ENCODE measurements at regions not wholly inside any gene's neighbourhood (a gene's known extent, or its start where the extent isn't known, plus 50 kb on each side); places are given as distances from the start of the nearest gene placed in this dataset.
"Not testable (repeated sequence)": the region's sequence is repeated elsewhere in the genome, so short reads cannot be mapped to it uniquely, and the experiment has no call there.

- DNase-seq (ENCODE audit: low spot score), result no peak
These were observed 225.0 kb upstream of the FAM3C start for GRCh38 chr7:121620953-121621606.

DNA sequence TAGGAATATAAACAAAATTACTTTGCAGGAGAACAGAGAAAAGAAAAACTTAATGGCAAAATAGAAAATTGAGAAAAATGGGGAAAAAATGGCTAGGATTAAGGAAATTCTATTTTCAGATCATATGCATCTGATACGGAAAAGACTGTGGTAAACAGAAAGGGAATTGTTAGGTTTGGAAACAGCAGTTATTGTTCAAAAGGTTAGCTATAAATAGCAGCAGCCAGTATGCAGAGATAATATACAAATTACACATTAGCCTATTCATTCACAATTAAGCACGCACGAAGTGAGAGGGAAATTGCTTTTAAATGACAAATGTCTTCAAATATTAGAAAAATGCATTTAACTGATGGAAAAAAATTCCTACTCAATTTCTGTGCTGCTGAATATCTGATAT, 224.1 kb upstream of the FAM3C start:
- no peak for DNase-seq (ENCODE audit: low spot score)

DNA sequence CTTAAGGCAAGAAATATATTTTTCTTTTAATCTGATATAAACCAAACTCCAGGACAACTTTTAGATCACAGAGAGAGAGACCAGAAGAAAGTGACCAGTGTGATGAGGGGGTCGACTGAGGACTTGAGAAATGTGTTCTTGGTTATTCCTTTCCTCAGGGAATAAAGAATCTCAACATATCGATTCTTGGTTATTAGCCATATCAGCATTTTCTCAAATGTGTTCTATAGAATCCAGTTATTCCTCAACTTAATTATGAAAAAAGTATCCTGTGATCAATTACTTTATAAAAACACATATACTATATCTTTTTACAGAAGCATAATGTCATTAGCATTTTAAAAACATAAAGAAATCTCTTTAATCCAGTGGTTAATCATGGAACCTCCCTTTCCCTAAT, 222.1 kb upstream of the FAM3C start:
- no peak for DNase-seq (ENCODE audit: low spot score)

GRCh38 chr7:121610243-121610642, 214.1 kb upstream of the FAM3C start:
- DNase-seq (ENCODE audit: low spot score), result no peak

DNA sequence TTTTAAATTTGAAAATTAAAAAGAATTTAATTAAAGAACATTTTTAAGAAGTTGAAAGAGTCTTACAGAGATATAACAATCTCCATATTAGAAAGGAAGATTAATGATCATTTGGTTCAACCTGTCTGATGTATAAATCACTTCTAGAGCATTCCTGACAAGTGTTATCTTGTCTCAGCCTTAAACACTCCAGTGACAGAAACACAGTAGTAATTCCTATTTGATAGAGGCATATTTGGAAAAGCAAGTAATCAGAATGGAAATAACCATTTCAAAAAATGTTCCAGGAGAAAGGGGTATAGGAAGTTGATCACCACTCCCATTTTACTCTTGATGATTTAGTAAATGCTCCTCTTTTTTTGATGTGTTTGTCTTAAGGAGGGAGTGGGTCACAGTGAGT, 213.1 kb upstream of the FAM3C start:
- no peak for DNase-seq (ENCODE audit: low spot score)

GRCh38 chr7:121608785-121609184, 212.7 kb upstream of the FAM3C start:
- DNase-seq (ENCODE audit: low spot score), result no peak

DNA sequence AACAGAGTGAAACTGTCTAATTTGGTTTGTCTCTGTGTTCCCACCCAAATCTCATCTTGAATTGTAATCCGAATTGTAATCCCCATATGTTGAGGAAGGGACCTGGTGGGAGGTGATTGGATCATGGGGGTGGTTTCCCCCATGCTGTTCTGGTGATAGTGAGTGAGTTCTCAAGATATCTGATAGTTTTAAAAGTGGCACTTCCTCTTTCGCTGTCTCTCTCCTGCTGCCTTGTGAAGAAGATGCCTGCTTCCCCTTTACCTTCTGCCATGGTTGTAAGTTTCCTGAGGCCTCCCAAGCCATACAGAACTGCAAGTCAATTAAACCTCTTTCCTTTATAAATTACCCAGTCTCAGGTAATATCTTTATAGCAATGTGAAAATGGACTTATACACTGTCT, 212.1 kb upstream of the FAM3C start:
- DNase-seq (ENCODE audit: low spot score), result not testable (repeated sequence)

DNA sequence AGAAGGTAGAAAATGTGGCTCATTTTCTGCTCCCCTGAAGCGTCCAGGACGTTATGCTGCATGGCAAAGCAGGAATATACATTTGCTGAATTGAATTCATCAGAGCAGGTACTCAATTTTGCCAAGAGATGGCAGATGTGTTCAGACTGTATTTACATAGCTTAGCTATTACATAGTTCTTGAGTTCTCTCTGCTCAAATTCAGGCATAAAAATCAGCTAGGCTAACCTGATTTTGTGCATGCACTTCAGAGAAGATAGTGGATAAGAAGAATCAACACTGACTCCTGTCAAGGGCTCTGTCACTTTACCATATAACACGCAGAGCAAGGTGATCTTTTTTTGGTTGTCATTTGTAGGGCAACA, 209.2 kb upstream of the FAM3C start:
- no peak for DNase-seq (ENCODE audit: low spot score)

DNA sequence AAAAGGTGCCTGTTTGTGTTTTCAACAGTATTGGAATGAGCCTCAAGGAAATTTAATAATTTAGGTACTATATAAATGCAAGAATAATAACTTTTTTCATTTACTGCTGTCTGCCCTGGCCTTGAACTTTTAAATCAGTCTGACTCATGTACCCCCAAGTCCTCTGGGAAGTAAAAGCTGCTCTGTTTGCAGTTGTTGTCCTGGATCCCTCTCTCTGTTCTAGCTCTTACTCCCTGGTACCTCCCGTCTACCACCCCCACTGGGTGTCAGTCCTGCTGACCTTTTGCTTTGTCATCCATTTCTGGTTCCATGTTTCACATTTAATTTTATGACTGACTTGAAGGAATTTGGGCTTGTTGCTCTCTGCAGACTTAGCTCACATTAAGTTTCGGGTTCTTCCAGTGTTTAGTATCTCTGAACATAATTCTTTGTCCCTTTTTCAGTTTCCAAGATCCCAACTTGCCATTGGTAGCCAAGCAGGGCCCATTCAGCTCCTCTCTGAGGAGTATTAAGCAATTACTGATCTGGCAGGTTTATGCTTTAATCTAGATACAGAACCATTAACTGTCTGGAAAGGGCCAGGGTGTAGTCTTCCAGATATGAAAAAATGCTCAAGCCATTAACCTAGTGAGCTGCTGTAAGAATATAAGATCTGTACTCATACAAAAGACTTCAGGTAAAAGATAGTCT, 208.7 kb upstream of the FAM3C start:
- no peak for DNase-seq (ENCODE audit: low spot score)

- DNase-seq (ENCODE audit: low spot score), result no peak
These were observed 207.8 kb upstream of the FAM3C start for GRCh38 chr7:121603886-121604285.

DNA sequence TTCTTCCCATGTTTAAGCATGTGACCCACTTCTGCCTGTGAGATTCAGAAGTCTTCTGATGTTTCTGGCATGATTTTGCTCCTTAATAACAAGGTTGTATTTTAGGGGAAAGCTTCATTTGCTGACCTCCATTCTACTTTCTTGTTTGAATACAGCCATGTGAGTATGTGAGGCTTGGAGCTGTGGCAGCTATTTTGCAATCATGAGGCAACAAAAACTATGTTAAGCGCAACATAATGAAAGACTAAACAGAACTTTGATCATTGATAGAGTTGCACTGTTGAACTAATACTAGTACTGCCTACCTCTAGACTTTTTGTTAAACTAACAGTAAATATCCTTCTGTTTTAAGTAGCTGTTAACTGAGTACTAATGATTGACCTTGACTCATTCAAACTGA, 203.8 kb upstream of the FAM3C start:
- DNase-seq (ENCODE audit: low spot score), result no peak

DNA sequence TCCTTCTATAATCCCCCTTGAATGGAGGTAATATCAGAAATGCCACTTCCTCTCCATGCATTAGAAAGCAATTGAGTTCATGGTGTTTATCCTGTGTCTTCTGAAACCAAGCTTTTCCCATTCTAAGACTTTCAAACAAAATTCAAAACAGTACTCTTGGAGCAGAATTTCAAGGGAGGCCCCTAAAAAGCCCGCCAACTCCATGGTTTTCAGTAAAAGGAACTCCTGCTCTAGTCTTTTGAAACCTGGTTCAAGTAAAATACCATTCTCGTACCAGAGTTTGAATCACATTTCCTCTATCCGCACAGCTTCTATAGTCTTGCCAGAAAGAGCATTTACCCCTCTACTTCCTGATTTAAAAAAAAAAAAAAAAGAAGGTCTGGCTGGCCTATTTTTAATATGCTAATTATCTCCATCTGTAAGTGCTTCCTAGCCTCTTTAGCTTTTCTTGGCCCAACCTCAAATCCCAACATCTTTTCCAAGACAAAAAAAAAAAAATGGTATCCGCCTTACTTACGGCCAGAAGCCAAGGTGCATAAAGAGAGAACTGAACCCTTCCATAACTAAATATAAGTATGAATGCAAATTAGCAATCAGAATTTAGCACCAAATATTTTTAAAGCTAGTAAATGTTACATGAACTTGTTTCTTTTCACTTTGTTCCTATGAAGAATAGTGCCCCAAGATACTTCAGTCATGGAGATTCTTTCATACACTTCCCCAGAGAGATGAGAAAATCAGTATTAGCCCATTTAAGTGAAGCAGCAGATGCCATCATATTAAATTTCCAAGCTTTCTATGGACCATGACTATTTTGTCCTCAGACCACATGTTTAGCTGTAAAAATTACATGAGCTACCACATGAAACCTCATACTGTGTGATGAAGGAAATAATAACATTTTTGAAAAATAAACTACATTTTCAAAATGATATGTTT, 199.9 kb upstream of the FAM3C start:
- DNase-seq (ENCODE audit: low spot score), result no peak

DNA sequence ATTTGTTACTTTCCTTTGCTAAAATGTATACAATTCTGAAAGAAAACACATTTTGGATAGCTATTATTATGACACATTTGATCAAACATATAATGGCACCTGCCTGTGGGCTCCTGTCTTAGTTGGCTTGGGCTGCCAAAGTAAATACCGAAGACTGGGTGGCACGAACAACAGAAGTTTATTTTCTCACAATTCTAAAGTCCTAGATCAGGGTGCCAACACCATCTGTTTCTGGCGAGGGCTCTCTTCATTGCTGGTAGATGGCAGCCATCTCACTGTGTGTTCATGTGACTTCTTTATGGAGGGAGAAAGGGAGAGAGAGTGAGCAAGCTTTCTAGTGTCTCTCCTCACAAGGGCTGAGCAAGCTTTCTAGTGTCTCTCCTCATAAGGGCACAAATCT, 195.8 kb upstream of the FAM3C start:
- no peak for DNase-seq (ENCODE audit: low spot score)

- DNase-seq (ENCODE audit: low spot score), result no peak
These were observed 191.3 kb upstream of the FAM3C start for GRCh38 chr7:121587435-121587834.

DNA sequence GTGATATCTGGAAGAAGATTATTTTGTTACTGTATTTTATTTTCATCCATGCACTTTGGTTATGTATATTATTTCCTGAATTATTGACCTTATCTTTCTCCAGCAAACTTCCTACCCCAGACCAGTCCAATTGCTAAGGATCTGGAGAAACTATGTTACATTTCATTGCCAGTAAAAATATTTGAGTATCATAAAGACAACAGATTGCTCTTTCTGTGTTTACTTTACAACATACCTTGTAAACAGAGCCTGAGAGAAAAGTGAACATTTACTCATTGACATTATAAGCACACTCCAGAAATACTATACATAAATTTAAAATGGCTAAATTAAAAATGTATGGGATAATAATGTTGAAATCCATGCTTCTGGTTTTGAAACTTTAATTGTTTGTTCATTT, 186.2 kb upstream of the FAM3C start:
- DNase-seq (ENCODE audit: low spot score), result no peak

DNA sequence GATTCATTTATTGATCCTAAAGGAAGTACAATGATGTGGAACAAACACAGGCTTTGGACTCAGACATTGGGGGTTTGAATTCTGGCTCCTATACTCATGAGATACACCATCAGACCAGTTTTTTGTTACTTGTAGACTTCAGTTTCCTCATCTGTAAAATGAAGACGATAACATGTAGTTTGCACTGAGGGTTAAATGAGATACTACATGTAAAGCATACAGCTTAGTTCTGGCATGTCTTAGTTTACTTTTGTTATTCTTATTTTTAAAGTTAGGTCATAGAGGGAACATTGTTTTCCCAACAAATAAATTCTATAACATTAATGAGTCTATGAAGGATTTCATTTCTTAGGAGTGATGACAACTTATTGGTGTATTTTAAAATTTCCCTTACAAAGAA, 183.5 kb upstream of the FAM3C start:
- DNase-seq (ENCODE audit: low spot score), result no peak

- no peak for DNase-seq (ENCODE audit: low spot score)
These were observed 182.6 kb upstream of the FAM3C start for GRCh38 chr7:121578669-121579068.

DNA sequence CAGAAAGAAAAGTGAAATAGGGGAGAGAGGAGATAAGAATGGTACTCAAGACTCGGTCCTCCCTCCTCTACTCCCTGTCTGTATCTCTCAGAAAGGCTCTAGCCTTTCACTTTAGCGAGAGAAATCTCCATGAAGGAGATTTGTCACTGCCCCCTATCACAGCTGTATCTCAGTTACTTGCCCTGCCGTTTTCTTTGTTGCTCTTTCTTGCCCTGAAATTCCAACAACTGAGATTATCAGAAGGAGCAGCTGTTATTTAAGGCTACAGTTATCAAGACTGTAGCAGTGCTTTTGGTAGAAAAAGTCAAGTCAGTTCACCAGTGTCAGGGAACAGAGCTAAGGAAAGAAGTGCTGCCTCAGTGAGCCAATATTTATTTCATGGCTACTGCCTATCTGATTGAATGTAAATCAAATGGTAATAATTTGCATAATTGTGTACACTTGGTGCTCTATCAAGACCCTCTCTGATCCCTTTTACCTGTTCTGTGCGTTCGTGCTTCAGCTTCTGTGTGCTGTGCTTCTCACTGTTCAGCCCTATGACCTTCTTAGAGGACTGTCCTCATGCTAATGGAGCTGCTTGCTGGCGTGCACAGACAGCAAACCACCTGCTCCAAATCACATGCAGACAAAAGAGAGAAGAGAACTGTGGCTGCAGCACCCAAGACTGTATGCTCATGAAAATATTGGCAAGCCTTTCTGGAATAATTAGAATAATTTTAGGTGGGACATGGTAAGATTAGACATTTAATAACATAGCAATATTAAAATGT, 180.2 kb upstream of the FAM3C start:
- DNase-seq (ENCODE audit: low spot score), result no peak

DNA sequence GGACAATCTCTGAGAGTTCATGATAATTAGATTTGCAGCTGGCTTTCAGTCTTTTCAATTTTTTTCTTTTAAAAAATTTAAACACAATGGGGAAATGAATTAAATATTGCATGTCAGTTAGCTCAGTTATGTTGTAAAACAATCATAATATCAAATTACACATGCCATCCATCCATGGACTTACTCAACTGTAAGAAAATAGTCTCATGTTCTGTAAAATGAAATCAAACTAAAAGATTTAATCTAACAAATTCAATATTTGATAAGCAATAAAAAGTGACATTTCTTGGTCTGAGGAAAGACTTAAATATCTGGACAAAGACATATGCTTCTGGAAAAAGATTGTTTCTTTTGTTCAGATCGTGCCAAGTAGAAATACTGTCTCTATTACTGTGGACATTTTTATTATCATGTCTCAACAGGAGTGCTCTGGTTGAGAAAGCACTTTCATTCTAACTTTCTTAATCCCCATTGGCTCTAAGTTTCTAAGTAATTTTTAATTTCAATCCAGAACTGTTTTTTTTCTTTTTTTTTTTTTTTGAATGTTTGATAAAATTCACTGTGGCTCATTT, 179.2 kb upstream of the FAM3C start:
- no peak for DNase-seq (ENCODE audit: low spot score)

GRCh38 chr7:121574109-121574508, 178.0 kb upstream of the FAM3C start:
- no peak for DNase-seq (ENCODE audit: low spot score)

DNA sequence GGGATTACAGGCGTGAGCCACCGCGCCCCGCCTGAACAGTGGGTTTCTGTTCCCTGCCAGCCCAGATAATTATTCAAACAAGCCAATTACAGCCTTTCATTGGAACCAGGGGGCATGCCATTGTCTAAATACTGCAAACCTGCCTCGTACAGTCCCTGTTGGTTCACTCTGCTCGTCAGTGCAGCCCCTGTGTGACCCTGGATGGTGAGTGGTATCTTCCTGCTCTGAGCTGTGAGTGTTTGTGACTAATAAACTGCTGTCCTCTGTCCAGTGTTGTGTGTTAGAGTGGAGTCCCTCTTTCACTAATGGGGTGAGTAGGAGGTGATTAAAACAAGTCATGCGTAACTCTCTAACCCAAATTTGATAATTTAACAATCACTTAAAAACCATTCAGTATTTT, 176.5 kb upstream of the FAM3C start:
- DNase-seq (ENCODE audit: low spot score), result no peak

DNA sequence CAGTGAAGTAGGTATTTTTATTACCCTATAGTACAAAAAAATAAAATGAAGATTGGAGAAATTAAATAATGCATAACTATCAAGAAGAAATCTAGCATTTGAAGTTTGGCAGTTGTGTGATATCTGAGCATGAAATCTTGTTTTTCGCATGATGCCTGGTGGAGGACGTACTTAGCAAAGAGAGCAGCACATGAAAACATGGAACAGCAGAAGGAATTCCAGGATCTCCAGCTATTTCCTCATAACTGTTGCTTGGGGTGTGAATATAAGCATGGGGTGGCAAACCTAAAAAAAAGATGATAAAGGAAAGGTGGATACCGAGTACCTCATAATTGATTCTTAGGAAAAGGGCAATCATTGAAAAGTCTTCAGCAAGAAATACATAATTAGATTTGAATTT, 174.3 kb upstream of the FAM3C start:
- DNase-seq (ENCODE audit: low spot score), result no peak
